ENCODE measurements at regions not wholly inside any gene's neighbourhood (a gene's known extent, or its start where the extent isn't known, plus 50 kb on each side); places are given as distances from the start of the nearest gene placed in this dataset.

GRCh38 chr6:165807249-165807960 lies 144.4 kb upstream of the PDE10A start:
- TF ChIP-seq CTCF (IDR thresholded peaks at IDR 0.05) (no peak), EZH2 (IDR thresholded peaks at IDR 0.05; ENCODE audit: borderline replicate concordance, insufficient read depth, low read depth, low read length, poor library complexity, severe bottlenecking) (no peak)

All from B cell (primary cell).